ENCODE measurements at regions not wholly inside any gene's neighbourhood (a gene's known extent, or its start where the extent isn't known, plus 50 kb on each side); places are given as distances from the start of the nearest gene placed in this dataset.

GRCh38 chr16:55221836-55222235, 102.2 kb upstream of the IRX6 start:
- no peak overlapping the region for H3K4me3 ChIP-seq (ENCODE audit: low read depth, low read length)
- TF ChIP-seq, protein P1, sequence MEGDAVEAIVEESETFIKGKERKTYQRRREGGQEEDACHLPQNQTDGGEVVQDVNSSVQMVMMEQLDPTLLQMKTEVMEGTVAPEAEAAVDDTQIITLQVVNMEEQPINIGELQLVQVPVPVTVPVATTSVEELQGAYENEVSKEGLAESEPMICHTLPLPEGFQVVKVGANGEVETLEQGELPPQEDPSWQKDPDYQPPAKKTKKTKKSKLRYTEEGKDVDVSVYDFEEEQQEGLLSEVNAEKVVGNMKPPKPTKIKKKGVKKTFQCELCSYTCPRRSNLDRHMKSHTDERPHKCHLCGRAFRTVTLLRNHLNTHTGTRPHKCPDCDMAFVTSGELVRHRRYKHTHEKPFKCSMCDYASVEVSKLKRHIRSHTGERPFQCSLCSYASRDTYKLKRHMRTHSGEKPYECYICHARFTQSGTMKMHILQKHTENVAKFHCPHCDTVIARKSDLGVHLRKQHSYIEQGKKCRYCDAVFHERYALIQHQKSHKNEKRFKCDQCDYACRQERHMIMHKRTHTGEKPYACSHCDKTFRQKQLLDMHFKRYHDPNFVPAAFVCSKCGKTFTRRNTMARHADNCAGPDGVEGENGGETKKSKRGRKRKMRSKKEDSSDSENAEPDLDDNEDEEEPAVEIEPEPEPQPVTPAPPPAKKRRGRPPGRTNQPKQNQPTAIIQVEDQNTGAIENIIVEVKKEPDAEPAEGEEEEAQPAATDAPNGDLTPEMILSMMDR (IDR thresholded peaks at IDR 0.05; ENCODE audit: insufficient read depth, low read length, missing control alignments): no peak
- ChIA-PET CTCF (no interaction called here), POLR2A (no interaction called here)
- DNase-seq (ENCODE audit: low read depth, low spot score): no peak

- ChIA-PET CTCF (no interaction called here), POLR2A (no interaction called here)
- no peak for DNase-seq (ENCODE audit: low read depth, low spot score)
- TF ChIP-seq, protein P1 (IDR thresholded peaks at IDR 0.05; ENCODE audit: insufficient read depth, low read length, missing control alignments): no peak
- no peak overlapping the region for H3K4me3 ChIP-seq (ENCODE audit: low read depth, low read length)
Observed at GRCh38 chr16:55222486-55222885, 101.5 kb upstream of the IRX6 start.

- no peak for DNase-seq (ENCODE audit: low read depth, low spot score)
- H3K4me3 ChIP-seq (ENCODE audit: low read depth, low read length): no peak overlapping the region
- CTCF ChIA-PET: no interaction called here
- POLR2A ChIA-PET: no interaction called here
- TF ChIP-seq, protein P1 (IDR thresholded peaks at IDR 0.05; ENCODE audit: insufficient read depth, low read length, missing control alignments): no peak
Observed at GRCh38 chr16:55225972-55226542, 97.9 kb upstream of the IRX6 start.

DNA sequence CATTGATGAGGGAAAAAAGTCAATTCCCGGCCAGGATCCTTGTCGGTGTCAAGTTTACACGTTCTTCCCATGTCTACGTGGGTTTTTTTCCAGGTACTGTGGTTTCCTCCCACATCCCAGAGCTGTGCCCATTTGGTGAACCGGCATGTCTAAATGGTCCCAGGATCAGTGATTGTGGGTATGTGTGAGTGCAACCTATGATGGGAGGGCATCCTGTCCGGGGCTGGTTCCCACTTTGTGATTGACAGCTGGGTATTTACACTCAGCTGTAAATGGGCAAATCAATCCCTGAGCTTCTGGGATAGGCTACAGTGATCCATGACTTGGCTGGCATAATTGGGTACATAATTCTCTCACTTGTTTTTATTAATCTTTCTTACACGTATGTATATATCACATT, 91.2 kb upstream of the IRX6 start:
- POLR2A ChIA-PET: no interaction called here

GRCh38 chr16:55233464-55233863, 90.5 kb upstream of the IRX6 start:
- ChIA-PET CTCF (no interaction called here), POLR2A (no interaction called here)
- TF ChIP-seq, protein P1 (IDR thresholded peaks at IDR 0.05; ENCODE audit: insufficient read depth, low read length, missing control alignments): no peak
- DNase-seq (ENCODE audit: low read depth, low spot score): no peak
- no peak overlapping the region for H3K4me3 ChIP-seq (ENCODE audit: low read depth, low read length)

More for the DNA sequence above, 91.2 kb upstream of the IRX6 start:
- TF ChIP-seq, protein P1 (IDR thresholded peaks at IDR 0.05; ENCODE audit: insufficient read depth, low read length, missing control alignments): no peak
- H3K4me3 ChIP-seq (ENCODE audit: low read depth, low read length): no peak overlapping the region
- CTCF ChIA-PET: no interaction called here
- no peak for DNase-seq (ENCODE audit: low read depth, low spot score)

DNA sequence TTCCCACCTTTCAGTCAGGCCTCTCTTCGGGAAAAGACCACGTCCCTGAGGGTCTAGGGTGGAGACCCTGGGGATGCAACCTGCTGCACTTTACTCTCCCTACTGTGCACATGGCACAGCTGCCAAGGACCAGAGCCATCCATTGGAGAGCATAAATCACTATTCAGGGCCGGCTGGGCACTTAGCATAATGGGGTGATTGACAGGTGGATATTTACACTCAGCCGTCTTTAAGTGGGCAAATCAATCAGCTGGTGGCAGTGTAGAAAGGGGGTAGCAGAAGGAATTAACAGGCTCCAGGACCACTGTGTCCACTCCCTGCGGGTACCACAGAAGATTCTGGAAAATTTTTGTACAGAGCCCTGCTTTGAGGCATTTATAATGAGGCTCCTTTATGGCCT, 87.3 kb upstream of the IRX6 start:
- DNase-seq (ENCODE audit: low read depth, low spot score): no peak
- H3K4me3 ChIP-seq (ENCODE audit: low read depth, low read length): no peak overlapping the region
- CTCF ChIA-PET: interaction anchor here (1.5 kb wide), 1 partner anchor 21 kb away, joined by 4 read pairs; no protein-coding TSS in a partner anchor
- TF ChIP-seq, protein P1 (IDR thresholded peaks at IDR 0.05; ENCODE audit: insufficient read depth, low read length, missing control alignments): no peak
- POLR2A ChIA-PET: no interaction called here
